DMS153 treated with DMSO at 0.1 percent for 48 hours (cell line): ENCODE measurements at regions not wholly inside any gene's neighbourhood (a gene's known extent, or its start where the extent isn't known, plus 50 kb on each side); places are given as distances from the start of the nearest gene placed in this dataset.

Experiments used
- DNase-seq: peaks from one replicate; lab custom pipeline; 2025; ENCODE audit not compliant: unreplicated experiment; lab: John Stamatoyannopoulos, UW

DNA sequence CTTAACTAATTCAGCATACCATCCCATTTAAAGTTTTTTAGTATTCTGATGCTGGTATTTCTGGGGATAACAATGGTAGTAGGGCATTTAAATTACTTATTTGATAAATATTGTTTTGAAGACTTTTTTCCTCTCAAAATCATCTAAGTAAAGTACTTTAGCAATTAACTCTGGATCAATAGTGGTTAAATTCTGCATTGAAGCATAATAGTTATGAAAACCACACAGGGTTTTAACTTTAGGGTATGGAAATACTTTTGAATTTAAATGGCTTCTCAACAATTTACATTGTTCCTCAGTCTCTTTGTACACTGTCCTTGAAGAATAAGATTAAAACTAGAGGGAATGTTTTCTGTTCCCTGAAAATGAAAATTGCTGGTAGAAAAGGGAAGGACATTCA, 202.6 kb upstream of the STEAP4 start:
- DNase-seq = no peak

DNA sequence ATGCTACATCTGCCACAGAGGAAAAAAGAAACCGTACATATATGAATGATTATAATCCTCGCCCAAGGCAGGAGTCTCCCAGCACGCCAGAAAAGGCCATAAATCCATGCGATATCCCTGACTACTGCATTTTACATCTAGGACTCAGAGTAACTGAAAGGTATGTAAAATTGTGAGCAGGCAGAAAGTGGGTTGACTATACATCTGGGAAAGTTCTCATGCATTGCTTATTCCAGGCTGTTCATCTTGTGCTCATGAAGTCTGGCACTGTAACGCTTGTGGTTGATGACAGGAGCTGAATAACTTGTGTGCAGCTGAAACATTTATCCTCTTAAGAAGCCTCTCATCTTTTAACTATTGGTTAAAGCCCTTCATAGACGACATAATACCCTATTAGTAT, 193.4 kb upstream of the STEAP4 start:
- DNase-seq = no peak

DNA sequence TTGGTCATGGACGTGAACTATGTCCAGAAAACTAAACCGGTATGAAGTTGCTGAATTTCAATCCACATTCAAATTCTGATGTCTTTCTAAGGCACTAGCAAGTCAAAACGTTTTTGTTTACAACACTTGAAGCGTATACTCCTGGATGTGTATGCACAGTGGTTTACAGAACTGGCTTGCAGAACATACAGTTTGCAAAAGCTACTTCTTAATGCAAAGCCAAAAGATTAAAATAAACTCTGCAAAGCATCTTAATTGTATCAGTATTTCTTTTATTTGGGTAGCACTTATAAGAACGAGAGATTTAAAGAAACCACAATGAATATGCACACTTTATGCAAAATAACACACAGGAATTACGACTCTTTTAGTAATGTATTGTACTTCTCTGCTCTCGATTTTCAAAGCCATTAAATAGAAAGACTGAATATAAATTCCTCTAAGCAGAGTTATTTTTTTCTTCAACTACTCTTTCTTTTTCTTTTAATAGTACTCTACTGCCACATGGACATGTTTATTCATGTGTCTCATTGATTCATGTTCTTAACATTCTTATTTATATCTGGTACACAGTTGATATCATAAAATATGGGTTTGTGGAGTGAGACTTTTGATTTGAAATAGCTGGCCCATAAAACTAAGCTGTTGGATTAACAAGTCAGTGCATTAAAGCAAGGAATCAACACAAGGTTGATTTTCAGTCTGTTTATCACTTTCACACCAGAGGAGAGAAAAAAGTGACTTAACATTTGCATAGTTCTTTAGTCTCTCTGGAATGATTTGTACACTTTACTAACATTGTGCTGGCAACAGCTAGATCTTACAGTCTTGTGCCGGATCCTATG, 189.4 kb upstream of the STEAP4 start:
- no peak for DNase-seq

DNA sequence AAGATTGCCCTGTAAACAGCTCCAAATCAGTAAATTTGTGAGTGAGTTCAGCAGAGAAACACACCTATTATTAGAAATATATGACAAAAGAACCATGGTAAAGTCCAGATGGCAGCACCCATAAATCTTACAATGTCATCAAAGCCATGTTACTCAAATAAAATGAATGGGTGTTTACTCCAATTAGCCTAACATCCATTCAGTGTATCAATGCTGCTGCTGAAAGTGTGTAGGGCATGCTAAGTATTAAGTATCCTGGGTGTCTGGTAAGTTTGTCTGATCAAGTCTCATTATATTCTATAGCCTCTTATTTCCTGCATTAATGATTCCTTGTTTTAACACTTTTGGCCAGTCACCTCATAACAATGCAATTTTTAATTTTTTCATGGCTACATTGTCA, 185.5 kb upstream of the STEAP4 start:
- no peak for DNase-seq

DNA sequence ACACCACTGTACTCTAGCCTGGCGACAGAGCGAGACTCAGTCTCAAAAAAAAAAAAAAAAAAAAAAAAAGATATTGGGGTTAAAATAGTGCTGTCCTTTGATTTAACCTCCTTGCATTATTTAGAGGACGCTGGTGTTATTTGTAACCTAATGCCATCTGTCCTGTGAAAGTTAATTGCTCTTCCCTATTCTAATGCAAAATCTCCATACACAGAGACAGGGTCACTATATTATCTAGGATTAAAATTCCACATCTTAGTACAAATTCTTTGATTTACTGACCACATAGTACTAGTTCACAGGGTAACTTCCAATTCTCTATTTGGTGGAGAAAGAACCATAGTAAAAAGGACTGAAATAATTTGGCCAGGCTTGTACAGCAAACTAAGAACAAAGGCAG, 184.2 kb upstream of the STEAP4 start:
- DNase-seq = no peak

DNA sequence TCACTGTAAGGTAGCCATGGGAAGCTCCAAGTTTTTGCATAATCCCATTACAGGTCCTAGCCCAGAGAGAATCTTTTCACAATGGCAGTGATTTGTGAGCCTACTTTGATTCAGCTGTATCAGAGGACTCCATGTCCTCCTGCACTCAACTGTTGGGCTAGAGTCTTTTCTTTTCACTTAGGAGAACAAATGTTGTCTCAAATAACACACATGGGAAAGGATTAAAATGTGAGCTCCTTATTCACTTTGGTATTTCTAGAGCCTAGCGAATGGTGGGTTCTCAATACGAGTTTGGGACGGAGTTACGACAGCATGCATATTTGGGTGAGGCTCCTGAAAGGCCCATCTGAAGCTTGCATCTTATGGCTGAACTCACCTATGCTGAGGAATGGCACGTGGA, 183.5 kb upstream of the STEAP4 start:
- no peak for DNase-seq

DNA sequence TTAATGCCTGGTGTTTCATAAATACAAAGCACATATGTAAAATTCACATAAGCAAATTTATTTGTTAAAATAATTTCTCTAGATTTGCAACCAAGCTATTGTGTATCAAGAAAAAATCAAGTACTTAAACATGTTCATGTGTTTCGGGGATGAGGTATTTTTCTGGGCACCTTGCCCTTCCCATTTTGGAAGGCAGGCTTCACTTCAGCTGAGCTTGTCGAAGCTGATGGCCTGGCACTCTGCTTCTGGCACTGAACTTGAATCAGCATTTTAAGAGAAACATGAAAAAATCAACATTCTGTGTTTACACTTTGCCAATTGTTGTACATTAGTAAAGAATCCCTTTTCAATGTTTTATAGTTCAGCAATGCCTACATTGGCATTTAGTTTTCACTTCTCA, 179.1 kb upstream of the STEAP4 start:
- no peak for DNase-seq

DNA sequence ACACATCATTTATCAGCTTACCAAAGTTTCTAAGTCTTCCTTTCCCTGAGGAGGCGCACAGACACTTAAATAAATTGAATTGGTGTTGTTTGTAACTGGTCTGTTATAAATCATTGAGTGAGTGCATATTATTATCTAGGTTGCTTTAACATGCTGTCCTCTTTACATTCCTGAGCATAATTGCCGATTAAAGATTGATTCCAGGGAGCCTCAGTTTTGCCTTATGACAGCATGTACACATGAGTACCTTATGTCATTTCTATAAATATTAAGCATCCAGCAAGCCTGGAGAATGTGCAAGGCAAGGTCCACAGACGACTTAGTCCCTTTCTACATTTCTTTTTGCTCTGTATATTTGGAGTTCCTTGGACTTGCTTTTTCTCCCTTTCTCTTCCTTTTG, 177.9 kb upstream of the STEAP4 start:
- DNase-seq = no peak

DNA sequence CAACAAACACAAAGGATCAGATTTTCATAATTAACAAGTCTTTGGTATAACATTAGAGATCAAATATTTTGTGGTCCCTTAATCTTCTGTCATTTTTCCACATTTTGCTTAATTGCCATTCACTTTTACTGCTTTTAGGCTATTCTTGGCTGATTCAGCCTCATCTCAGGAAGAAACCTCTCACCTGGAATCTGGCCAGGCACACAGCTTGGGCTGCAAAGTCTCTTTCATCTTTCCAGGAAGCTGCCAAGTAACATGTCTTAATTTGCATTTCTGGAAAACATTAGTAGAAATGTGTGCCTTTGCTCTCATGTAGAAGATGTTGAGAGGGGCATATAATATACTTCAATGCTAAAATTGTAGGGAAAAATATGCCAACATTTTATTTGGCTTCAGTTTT, 174.2 kb upstream of the STEAP4 start:
- no peak for DNase-seq

DNA sequence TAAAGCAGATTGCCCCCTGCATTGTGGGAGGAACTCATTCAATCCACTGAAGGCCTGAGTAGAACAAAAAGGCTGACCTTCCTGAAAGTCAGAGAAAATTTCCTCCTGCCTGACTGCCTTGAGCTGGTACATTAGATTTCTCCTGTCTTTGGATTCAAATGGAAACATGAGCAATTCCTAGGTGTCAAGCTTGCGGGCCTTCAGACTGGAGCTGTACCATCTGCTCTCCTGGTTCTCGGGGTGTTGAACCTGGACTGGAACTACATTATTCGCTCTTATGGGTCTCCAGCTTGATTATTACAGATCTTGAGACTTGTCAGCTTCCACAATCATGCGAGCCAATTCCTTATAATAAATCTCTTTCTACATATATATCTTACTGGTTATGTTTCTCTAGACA, 173.6 kb upstream of the STEAP4 start:
- no peak for DNase-seq

DNA sequence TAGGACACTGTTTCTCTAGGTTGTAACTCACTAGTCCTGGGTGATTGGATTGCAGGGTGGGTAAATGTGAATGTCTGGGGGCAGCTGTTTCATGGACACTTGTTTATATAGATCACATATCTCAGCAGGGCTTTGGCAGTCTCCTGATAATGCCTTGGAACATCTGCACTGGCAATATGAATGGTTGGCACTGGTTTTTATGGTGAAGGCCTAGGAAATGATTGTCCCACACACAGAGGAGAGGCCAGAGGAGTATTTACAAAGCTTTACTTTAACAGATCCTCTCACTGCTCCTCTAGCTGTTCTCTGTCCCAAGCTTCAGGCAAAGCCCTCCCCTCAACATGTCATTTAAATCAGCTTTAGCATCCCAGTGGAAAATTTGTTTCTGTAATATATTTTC, 171.3 kb upstream of the STEAP4 start:
- DNase-seq = no peak

DNA sequence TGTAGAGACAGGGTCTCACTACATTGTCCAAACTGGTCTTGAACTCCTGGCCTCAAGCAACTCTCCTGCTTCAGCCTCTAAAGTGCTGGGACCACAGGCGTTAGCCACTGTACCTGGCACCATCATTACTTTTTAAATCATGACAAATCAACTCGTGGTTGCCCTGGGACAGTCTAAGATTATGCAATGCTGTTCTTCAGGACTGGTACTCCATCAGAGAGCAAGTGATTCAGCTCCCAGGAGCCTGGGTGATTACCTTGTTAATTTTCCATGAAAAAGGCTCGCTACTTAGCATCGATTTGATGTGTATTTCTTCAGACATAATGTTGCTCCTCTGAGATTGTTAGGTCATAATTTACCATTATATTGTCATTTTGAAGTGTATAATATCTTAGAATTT, 158.9 kb upstream of the STEAP4 start:
- no peak for DNase-seq

DNA sequence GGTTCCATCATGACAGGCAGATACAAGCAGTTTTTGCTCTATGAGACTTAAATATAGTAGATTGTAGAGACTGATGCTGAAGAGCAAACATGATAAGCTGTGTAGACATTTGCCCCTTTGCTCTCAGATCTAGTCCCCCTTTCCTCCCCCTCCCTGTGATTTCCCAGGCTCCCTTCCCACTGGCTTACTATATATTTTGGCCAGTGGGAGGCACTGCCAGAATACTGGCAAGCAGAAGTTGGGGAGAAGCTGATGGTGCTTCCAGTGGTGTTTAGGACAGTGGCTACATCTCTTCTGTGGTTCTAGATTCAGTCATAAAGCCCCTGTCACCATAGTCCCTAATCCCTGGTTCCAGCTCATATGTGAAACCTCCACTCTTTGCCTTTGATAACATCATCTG, 156.1 kb upstream of the STEAP4 start:
- no peak for DNase-seq

DNA sequence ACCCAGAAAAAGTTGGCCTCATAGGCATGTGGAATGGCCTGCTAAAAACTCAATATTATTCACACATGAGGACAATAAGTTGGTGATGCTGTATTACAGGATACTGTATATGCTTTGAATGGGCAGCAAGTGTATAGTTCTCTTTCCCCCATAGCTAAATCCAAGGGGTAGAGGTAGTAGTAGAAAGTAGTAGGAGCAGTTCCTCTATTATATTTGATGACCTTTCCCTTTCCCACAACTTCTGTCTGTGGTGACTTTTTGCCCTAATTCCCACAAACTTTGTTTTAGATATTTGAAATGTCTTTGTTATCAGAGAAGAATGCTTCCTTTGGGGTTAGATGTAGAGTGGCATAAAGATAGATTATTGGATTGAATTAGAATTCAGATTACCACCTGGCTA, 154.0 kb upstream of the STEAP4 start:
- DNase-seq = no peak

DNA sequence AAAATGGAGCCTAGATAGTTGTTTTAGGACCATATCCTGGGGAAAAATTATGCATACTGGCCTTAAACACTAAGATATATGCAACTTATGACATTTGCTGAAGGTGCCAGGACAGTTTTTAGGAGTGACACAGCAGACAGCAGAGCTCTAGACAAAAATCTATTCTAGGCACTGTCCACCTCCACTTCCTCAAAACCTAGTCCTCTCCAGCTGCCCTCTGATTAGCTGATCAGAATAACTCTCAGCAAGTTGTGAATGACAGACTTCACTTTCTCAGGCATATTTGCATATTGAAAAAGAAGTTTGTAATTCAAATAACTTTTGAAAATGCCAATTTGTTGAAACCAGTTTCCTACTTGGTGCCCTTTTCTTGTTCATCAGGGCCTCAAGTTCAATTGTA, 152.3 kb upstream of the STEAP4 start:
- DNase-seq = no peak

DNA sequence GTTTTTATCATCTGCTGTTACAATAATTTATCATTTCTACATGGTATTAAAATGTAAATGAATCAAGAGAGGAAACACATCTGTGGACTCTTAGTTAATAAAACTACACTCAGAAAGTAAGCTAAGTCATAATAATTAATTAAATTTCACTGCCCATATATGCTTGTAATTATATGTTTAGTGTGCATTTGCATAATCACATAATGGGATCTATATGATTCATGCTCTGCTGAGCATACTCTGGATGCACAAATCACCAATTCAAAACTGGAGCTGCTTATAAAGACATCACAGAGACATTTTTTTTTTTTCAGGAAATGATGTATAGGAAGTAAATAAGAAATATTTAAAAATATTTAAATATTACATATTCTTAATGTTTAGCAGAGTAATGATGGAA, 151.6 kb upstream of the STEAP4 start:
- DNase-seq = no peak

DNA sequence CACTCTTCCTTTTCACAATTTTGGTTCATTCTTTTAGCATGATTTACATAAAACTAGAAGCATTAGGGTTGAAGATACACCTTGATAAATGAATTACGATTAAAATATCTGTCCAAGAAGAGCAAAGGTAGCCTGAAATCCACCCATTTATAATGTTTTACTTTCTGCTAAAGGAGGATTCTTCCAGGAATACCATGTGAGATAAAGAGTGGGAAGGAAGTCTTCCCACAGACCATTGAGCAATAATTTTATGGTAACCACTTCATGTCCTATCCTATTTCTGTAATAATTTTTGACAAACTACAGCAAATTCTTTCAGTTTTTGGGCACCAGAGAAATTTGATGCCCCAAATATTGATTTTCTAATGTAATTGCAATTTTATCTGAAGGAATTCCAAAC, 150.6 kb upstream of the STEAP4 start:
- DNase-seq = no peak

DNA sequence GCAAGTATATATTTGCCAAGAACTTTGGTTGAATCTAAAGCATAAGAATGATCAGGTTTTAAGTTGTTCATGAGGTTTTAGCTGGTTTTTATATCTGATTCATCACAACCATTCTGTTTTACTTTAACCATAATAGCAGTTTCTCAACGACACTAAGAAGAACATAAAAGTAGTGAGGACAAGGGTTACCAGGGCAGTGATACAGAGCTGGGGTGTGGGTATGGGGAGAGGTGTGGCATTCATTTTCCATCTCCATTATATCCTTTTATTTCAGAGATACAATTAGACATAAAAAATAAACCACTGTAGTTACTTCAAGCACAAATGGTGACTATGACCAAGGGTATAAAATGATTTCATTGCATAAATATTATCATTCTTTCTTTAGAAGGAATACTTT, 149.8 kb upstream of the STEAP4 start:
- DNase-seq = no peak

DNA sequence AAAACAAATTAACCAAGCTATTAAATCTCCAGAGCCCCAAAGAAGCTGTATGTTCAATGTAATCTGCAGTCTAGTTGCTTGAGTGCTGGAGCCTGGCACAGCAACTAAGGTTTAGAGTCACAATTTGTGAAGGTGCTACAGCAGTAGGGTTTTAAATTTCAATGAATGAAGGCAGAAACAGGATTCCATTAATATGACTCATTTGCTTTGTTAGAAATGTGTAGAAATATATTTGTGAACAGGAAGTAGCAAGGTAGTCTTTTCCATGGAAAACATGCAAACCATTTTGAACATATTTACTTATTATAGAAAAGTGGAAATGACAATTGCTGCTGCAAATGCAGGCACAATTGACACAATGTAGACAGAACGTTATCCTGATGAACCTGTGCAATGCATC, 149.0 kb upstream of the STEAP4 start:
- DNase-seq = no peak

DNA sequence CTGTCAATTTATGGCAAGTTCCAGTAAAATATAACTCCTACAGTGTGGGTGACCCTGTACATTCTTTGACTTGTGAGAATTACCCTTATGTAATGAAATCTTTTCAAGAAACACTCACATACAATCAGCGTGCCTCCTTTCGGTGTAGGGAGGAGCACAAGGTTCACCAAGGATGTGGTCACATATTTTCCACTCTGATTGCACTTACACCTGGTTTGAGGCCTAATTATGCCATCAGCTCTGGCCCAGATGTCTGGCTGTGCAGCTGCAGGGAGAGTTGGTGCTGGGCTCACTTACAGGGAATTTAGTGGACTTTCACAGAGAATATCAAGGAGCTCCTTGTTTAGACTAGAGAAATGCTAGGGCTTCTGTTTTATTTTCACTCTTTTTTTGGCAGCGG, 146.0 kb upstream of the STEAP4 start:
- DNase-seq = no peak

DNA sequence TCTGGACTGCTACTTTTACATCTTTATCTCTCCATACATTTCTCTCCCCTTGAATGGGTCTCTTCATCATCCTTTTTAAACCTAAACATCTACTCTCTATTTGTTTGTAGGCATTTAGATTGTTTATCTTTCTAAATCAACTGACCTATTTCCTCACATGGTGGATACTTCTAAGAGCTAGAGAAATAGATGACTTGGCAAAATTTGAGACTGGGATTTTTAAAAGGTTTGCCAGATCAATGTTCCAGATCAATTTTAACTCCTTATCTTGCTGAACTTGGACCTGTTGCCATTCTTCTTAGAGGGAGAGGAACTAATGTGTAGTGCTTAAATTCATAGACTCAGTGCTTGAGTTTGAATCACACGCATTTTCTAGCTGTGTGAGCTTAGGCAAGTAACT, 144.2 kb upstream of the STEAP4 start:
- DNase-seq = no peak

DNA sequence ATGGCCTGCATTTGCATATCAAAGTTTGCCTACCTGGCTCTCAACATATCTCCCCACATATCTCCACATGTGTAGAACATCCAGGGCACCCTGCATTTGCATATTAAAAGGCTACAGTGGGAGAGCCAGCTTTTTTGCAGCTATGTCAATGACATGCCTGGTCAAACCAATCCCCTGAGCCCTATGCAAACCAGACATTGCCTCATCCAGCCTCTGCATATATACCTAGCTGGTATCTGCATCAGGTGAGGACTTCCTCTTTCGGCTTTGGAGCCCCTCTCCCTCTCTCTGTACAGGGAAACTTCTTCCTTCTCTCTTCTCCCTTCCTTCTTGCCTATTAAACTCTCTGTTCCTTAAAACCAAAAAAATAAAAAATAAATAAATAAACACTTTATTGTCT, 142.7 kb upstream of the STEAP4 start:
- no peak for DNase-seq

DNA sequence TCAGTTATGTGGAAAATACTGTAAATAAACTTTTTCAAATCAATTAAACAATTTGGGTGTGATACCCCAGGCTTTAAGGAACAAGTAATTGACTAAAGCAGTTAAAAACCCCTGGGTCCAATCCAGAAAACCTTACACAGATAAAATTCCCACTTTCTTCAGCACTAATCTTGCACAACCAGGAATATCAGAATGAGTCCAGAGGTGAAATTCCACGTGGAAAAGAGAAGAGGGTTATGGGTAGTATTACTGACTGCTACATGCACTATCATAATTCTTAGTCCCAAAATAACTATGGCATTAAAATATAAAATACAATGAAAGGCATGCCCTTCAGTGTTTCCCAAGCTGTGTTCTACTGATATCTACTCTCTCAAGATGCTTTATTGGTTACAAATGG, 135.7 kb upstream of the STEAP4 start:
- no peak for DNase-seq
